ENCODE measurements at regions not wholly inside any gene's neighbourhood (a gene's known extent, or its start where the extent isn't known, plus 50 kb on each side); places are given as distances from the start of the nearest gene placed in this dataset.
A peak's percentile ranks its signal among the peaks of the same experiment; 100 is the strongest.
"Not testable (repeated sequence)": the region's sequence is repeated elsewhere in the genome, so short reads cannot be mapped to it uniquely, and the experiment has no call there.

- H3K36me3 ChIP-seq (ENCODE audit: control insufficient read depth in 2 of 3, insufficient read depth in 3 of 3, low read length in 3 of 3): no peaks in the 10 kb centered on the region
- H3K4me3 ChIP-seq (ENCODE audit: low read length in 3 of 3): no peak overlapping the region
- H3K9me3 ChIP-seq (ENCODE audit: control insufficient read depth in 2 of 3, insufficient read depth in 1 of 3, low read length in 3 of 3): no peaks in the 10 kb centered on the region
- TF ChIP-seq, protein P1, sequence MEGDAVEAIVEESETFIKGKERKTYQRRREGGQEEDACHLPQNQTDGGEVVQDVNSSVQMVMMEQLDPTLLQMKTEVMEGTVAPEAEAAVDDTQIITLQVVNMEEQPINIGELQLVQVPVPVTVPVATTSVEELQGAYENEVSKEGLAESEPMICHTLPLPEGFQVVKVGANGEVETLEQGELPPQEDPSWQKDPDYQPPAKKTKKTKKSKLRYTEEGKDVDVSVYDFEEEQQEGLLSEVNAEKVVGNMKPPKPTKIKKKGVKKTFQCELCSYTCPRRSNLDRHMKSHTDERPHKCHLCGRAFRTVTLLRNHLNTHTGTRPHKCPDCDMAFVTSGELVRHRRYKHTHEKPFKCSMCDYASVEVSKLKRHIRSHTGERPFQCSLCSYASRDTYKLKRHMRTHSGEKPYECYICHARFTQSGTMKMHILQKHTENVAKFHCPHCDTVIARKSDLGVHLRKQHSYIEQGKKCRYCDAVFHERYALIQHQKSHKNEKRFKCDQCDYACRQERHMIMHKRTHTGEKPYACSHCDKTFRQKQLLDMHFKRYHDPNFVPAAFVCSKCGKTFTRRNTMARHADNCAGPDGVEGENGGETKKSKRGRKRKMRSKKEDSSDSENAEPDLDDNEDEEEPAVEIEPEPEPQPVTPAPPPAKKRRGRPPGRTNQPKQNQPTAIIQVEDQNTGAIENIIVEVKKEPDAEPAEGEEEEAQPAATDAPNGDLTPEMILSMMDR (IDR thresholded peaks at IDR 0.05; ENCODE audit: borderline replicate concordance, extremely low read depth, insufficient read depth): no peak
- no peak overlapping the region for H3K27ac ChIP-seq (ENCODE audit: low read depth in 2 of 2, low read length in 2 of 2)
- FAIRE-seq (no peak), DNase-seq (peak in 3 of 5 donors; percentile 25 to 70 (median 54))
- H3K27me3 ChIP-seq (ENCODE audit: control insufficient read depth, insufficient read depth, low read length): no peaks in the 10 kb centered on the region
- H3K9ac ChIP-seq (ENCODE audit: low read length in 3 of 3): no peak overlapping the region
- H3K4me1 ChIP-seq (ENCODE audit: control insufficient read depth in 2 of 3, insufficient read depth in 2 of 3, low read depth in 1 of 3, low read length in 3 of 3): no peaks in the 10 kb centered on the region
- intact Hi-C loops (cut with DNase I): no loop called here
These were observed 57.8 kb upstream of the ALDH3B2 start for GRCh38 chr11:67732045-67732787.

DNA sequence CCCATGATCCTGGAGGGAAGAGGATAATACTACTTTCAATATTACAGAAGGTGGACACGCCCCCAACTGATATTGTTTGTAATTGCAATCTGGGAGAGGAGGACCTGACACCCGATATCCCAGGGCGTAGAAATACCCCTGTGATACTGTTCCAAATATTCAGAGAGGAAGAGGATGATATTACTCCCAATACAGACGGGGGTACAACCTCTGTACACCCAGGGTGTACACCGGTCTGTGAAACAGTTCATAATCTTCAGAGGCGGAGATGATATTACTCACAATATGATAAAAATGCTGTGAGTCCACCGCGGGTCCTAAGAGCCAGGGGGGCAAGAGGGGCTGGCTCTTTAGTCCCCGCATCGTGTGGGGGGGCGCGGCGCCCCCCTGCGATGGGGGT is 57.2 kb upstream of the ALDH3B2 start:
- no peak overlapping the region for H3K27ac ChIP-seq (ENCODE audit: low read depth in 2 of 2, low read length in 2 of 2)
- H3K4me1 ChIP-seq (ENCODE audit: control insufficient read depth in 2 of 3, insufficient read depth in 2 of 3, low read depth in 1 of 3, low read length in 3 of 3): no peaks in the 10 kb centered on the region
- DNase-seq (peak in 1 of 5 donors; percentile 9), FAIRE-seq (no peak)
- no peaks in the 10 kb centered on the region for H3K36me3 ChIP-seq (ENCODE audit: control insufficient read depth in 2 of 3, insufficient read depth in 3 of 3, low read length in 3 of 3)
- no peaks in the 10 kb centered on the region for H3K9me3 ChIP-seq (ENCODE audit: control insufficient read depth in 2 of 3, insufficient read depth in 1 of 3, low read length in 3 of 3)
- H3K4me3 ChIP-seq (ENCODE audit: low read length in 3 of 3): no peak overlapping the region
- intact Hi-C loops (cut with DNase I): no loop called here
- H3K9ac ChIP-seq (ENCODE audit: low read length in 3 of 3): no peak overlapping the region
- no peaks in the 10 kb centered on the region for H3K27me3 ChIP-seq (ENCODE audit: control insufficient read depth, insufficient read depth, low read length)
- TF ChIP-seq, protein P1 (IDR thresholded peaks at IDR 0.05; ENCODE audit: borderline replicate concordance, extremely low read depth, insufficient read depth): no peak

- peak in 2 of 5 donors; percentile 24 to 33 for DNase-seq
- H3K4me1 ChIP-seq (ENCODE audit: control insufficient read depth in 2 of 3, insufficient read depth in 2 of 3, low read depth in 1 of 3, low read length in 3 of 3); H3K27ac ChIP-seq (ENCODE audit: low read depth in 2 of 2, low read length in 2 of 2); H3K4me3 ChIP-seq (ENCODE audit: low read length in 3 of 3); H3K27me3 ChIP-seq (ENCODE audit: control insufficient read depth, insufficient read depth, low read length); intact Hi-C loops (cut with DNase I); H3K9ac ChIP-seq (ENCODE audit: low read length in 3 of 3); FAIRE-seq; H3K9me3 ChIP-seq (ENCODE audit: control insufficient read depth in 2 of 3, insufficient read depth in 1 of 3, low read length in 3 of 3); H3K36me3 ChIP-seq (ENCODE audit: control insufficient read depth in 2 of 3, insufficient read depth in 3 of 3, low read length in 3 of 3): not testable (repeated sequence)
These were observed 53.7 kb upstream of the ALDH3B2 start for GRCh38 chr11:67728163-67728571.

DNA sequence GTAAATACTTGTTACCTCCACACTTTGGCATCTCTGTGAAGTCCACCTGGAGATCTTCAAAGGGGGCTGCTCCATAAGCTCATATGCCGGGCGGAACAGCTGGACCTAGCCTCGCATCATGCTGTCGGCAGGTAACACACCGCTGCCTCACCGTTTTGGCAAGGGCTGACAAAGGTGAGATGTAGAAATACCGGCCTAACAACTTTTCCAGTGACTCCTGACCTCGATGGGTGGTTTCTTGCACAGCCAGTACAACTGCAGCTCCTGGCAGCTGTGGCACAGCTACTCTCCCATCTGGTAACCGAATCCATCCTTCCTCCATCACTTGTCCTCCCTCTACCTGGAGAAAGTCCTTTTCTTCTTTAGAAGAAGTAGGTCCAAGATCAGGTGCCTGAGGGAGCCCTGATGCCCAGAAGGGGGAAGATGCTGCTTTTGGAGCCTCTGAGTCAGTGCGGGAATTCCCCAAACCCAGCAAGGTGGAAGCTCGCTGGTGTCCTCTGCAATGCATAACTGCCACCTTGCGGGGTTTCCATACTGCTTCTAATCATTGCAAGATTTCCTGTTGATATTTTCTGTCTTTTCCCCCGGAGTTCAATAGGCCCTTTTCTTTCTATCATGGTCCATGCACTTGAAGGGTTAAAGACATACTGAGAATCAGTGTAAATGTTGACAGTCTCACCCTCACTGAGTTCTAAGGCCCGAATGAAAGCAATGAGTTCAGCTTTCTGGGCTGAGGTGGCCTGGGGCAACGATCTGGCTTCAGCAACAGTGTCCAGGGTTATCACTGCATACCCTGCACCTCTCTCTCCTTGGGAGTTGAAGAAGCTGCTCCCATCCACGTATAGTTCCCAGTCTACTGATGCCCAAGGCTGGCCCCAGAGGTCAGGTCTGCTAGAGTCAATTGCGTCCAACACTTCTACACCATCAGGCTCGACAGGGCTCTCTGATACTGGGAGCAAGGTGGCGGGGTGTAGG is 52.9 kb upstream of the ALDH3B2 start:
- H3K4me3 ChIP-seq (ENCODE audit: low read length in 3 of 3); H3K9me3 ChIP-seq (ENCODE audit: control insufficient read depth in 2 of 3, insufficient read depth in 1 of 3, low read length in 3 of 3); intact Hi-C loops (cut with DNase I); DNase-seq; H3K9ac ChIP-seq (ENCODE audit: low read length in 3 of 3); H3K36me3 ChIP-seq (ENCODE audit: control insufficient read depth in 2 of 3, insufficient read depth in 3 of 3, low read length in 3 of 3); FAIRE-seq; H3K4me1 ChIP-seq (ENCODE audit: control insufficient read depth in 2 of 3, insufficient read depth in 2 of 3, low read depth in 1 of 3, low read length in 3 of 3); H3K27ac ChIP-seq (ENCODE audit: low read depth in 2 of 2, low read length in 2 of 2); H3K27me3 ChIP-seq (ENCODE audit: control insufficient read depth, insufficient read depth, low read length): not testable (repeated sequence)
